ENCODE measurements at regions not wholly inside any gene's neighbourhood (a gene's known extent, or its start where the extent isn't known, plus 50 kb on each side); places are given as distances from the start of the nearest gene placed in this dataset.

DNA sequence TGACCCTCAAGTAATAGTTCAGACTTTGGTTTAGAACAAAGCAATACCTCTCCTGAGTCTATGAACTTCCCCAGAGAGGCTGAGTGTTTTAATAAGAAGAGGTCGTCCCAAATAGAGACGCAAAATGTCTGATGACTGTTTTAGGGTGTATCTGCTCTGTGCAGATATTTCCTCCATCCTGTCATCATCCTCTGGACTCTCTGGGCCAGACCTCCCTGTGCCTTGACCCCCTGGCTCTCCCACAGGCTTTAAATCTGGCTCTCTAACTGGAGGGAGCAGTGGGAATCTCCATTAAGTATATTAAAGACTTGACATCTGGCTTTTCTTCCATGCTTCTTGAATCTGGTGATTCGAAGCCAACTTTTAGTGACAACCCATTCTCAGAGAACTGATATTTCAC is 633.3 kb downstream of the INHBA start:
- TF ChIP-seq TAF1 (IDR thresholded peaks at IDR 0.05; ENCODE audit: low read depth) (no peak), CEBPB (IDR thresholded peaks at IDR 0.05) (no peak), RAD21 (IDR thresholded peaks at IDR 0.05; ENCODE audit: low read depth) (no peak), CREB1 (IDR thresholded peaks at IDR 0.05; ENCODE audit: low read depth) (no peak), EGR1 (IDR thresholded peaks at IDR 0.05) (no peak), EP300 (IDR thresholded peaks at IDR 0.05; ENCODE audit: borderline replicate concordance) (no peak), TEAD4 (IDR thresholded peaks at IDR 0.05) (no peak), YY1 (IDR thresholded peaks at IDR 0.05; ENCODE audit: low read depth) (no peak), TCF12 (IDR thresholded peaks at IDR 0.05; ENCODE audit: low read depth) (no peak), FOXM1 (IDR thresholded peaks at IDR 0.05; ENCODE audit: borderline replicate concordance, low read depth) (no peak)
- TF ChIP-seq, protein P1, sequence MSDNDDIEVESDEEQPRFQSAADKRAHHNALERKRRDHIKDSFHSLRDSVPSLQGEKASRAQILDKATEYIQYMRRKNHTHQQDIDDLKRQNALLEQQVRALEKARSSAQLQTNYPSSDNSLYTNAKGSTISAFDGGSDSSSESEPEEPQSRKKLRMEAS (IDR thresholded peaks at IDR 0.05) = no peak

All from Ishikawa (cell line).